Right lobe of liver (tissue), 6 donors: ENCODE measurements at regions not wholly inside any gene's neighbourhood (a gene's known extent, or its start where the extent isn't known, plus 50 kb on each side); places are given as distances from the start of the nearest gene placed in this dataset.
A peak's percentile ranks its signal among the peaks of the same experiment; 100 is the strongest.
"Not testable (repeated sequence)": the region's sequence is repeated elsewhere in the genome, so short reads cannot be mapped to it uniquely, and the experiment has no call there.

ENCODE experiments used
- ATAC-seq, 4 donors: fragments of 200-7000 bp; cut with Tn5 transposase; one replicate each; pipeline ENCODE4 v1.9.1; 2020; ENCODE audit warnings: mild to moderate bottlenecking in 4 of 4, moderate library complexity in 4 of 4
- DNase-seq, 3 donors: peaks; one replicate each; pipeline ENCODE4 v3.0.0-alpha.2; 2020
- H3K27ac ChIP-seq, 3 donors: fragments of 200-600 bp; one replicate each; pipeline ENCODE4 v1.8.0; 2022
- H3K27me3 ChIP-seq, 2 donors: fragments of 200-600 bp; one replicate each; pipeline ENCODE4 v1.8.0; 2022
- H3K36me3 ChIP-seq, 4 donors: fragments of 200-600 bp; sonication (generic) in 1 of 4; one replicate each; pipeline versions ENCODE4 v1.5.1 to v1.8.0; 2017 to 2022; ENCODE audit warnings: control low read depth in 1 of 4
- H3K4me1 ChIP-seq, 4 donors: fragments of 200-600 bp; sonication (generic) in 1 of 4; one replicate each; pipeline versions ENCODE4 v1.5.1 to v1.8.0; 2017 to 2022; ENCODE audit warnings: control low read depth in 1 of 4
- H3K4me3 ChIP-seq, 3 donors: fragments of 200-600 bp; one replicate each; pipeline ENCODE4 v1.8.0; 2022
- H3K9me3 ChIP-seq, 4 donors: fragments of 200-600 bp; sonication (generic) in 1 of 4; one replicate each; pipeline versions ENCODE4 v1.5.1 to v1.8.0; 2017 to 2022; ENCODE audit warnings: control low read depth in 1 of 4
- POLR2A ChIP-seq: fragments of 450-650 bp; IDR thresholded peaks from one replicate; pipeline ENCODE4 v1.6.1; 2017; ENCODE audit warnings: antibody characterized with exemption, mild to moderate bottlenecking
- WGBS: methylation state at CpG from one replicate; pipeline ENCODE4 v1.1.6; 2018; ENCODE audit warnings: low coverage, low lambda C conversion rate; ENCODE audit not compliant: insufficient coverage; ENCODE audit errors: missing lambda C conversion rate; 5-methylcytosine and 5-hydroxymethylcytosine counted together
- intact Hi-C, 2 donors: fragments of 100-400 bp; cut with DNase I; formaldehyde crosslinking; loops; one replicate each; pipeline versions ENCODE4 v1.11.2 to v1.14.1; 2022
- TF ChIP-seq, protein P1 (sequence below), 4 donors: fragments of 200-600 bp in 3 of 4; fragments of 450-650 bp in 1 of 4; IDR thresholded peaks; one replicate each; pipeline versions ENCODE4 v1.5.1 to v1.8.0; 2016 to 2022; ENCODE audit warnings: antibody characterized with exemption in 4 of 4, mild to moderate bottlenecking in 2 of 4
- donor health status: DM: no; HTN: yes; CAD: no.
- donor health status: DM: no; HTN: no; CAD: no.
- donor health status: DM: no; HTN: no; CAD: no.
- donor health status: DM: no; HTN: yes; CAD: no.
- donor health status: DM: no; HTN: yes; CAD: no.

DNA sequence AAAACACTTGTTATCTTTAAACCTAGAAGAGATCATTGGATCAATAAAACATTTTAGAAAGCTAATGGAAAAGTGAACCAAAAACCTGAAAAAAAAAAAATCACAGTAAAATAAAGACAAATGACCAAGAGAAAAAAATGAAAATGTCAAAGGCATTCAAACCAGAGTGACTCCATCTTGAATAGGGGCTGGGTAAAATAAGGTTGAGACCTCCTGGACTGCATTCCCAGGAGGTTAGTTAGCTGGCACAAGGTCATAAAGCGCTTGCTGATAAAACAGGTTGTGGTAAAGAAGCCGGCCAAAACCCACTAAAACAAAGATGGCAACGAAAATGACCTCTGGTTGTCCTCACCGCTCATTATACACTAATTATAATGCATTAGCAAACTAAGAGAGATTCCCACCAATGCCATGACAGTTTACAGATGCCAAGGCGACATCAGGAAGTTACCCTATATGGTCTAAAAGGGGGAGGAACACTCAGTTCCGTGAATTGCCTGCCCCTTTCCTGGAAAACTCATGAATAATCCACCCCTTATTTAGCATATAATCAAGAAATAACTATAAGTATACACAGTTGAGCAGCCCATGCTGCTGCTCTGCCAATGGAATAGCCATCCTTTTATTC, 116.7 kb upstream of the NEK6 start:
- Histone ChIP-seq H3K27ac (no peak overlapping the region), H3K4me3 (no peak overlapping the region), H3K4me1 (no peaks in the 10 kb centered on the region), H3K9me3 (no peaks in the 10 kb centered on the region), H3K36me3 (no peaks in the 10 kb centered on the region), H3K27me3 (no peaks in the 10 kb centered on the region)
- ATAC-seq (no peak), DNase-seq (no peak)
- WGBS: 76% methylated on average over 6 of the region's 6 CpGs
- no peak for TF ChIP-seq POLR2A
- TF ChIP-seq, protein P1, sequence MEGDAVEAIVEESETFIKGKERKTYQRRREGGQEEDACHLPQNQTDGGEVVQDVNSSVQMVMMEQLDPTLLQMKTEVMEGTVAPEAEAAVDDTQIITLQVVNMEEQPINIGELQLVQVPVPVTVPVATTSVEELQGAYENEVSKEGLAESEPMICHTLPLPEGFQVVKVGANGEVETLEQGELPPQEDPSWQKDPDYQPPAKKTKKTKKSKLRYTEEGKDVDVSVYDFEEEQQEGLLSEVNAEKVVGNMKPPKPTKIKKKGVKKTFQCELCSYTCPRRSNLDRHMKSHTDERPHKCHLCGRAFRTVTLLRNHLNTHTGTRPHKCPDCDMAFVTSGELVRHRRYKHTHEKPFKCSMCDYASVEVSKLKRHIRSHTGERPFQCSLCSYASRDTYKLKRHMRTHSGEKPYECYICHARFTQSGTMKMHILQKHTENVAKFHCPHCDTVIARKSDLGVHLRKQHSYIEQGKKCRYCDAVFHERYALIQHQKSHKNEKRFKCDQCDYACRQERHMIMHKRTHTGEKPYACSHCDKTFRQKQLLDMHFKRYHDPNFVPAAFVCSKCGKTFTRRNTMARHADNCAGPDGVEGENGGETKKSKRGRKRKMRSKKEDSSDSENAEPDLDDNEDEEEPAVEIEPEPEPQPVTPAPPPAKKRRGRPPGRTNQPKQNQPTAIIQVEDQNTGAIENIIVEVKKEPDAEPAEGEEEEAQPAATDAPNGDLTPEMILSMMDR (IDR thresholded peaks at IDR 0.05): no peak
- intact Hi-C loops: no loop called here

DNA sequence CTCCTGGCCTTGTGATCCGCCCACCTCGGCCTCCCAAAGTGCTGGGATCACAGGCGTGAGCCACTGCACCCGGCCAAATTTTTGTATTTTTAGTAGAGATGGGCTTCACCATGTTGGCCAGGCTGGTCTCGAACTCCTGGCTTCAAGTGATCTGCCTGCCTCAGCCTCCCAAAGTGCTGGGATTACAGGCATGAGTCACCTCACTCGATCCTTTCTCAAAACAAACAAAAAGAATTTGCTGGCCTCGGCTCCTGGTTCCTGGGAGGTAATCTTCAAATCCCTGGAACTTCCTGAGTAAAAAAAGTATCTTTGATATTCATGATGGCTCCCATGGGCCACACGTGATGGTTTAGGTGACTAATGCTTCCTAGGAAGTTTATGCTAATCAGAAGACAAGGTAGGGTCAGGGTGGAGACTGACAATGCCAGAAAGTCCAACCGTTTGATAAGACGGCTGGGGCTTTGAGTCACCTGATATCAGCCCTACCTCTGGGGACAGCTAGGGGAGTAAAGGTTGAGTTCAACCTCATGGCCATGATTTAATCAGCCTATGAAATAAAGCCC, 113.1 kb upstream of the NEK6 start:
- WGBS: 47% methylated on average over 5 of the region's 10 CpGs

DNA sequence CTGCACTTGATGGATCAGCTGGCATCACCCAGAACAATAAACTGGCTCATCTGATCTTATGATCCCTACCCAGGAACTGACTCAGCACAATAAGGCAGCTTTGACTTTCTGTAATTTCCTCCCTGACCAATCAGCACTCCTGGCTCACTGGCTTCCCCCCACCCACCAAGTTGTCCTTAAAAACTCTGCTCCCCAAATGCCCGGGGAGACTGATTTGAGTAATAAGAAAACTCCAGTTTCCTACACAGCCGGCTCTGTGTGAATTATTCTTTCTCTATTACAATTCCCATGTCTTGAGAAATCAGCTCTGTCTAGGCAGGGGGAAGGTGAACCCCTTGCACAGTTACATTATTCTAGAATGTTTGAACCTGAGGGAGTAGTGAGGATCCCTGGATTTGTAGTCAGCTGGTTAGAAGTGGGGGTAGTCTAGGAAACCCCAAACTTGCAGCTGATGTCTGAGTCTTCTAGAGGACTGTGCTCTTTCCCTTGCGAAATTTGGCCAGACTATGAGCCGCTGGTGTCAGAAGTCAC, 111.7 kb upstream of the NEK6 start:
- ATAC-seq (no peak), DNase-seq (no peak)
- intact Hi-C loops: no loop called here

More for the DNA sequence above, 113.1 kb upstream of the NEK6 start:
- H3K4me3 ChIP-seq, H3K9me3 ChIP-seq, H3K36me3 ChIP-seq, H3K4me1 ChIP-seq, H3K27ac ChIP-seq, intact Hi-C loops, H3K27me3 ChIP-seq, DNase-seq: not testable (repeated sequence)
- peak in 1 of 4 donors; percentile 72 for ATAC-seq

DNA sequence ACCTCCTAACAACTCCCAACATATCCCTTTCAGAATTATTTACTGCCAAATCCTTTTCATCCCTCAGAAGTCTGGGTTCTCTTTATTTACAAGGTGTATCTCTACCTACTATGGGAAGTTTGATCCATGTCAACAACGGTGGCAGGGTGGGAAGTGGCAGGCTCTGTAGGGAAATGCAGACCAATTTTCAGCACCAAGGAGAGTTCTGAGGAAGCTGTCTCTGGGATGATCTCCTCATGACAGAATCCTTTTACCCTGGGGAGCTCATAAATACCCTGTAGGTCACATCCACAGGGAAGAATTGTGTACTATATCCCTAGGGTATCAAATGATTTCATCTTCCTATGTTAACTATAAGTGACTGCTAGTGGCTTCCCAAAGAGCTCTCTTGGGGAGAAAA, 107.8 kb upstream of the NEK6 start:
- Histone ChIP-seq H3K9me3 (no peaks in the 10 kb centered on the region), H3K4me3 (no peak overlapping the region), H3K4me1 (no peaks in the 10 kb centered on the region), H3K27ac (no peak overlapping the region), H3K36me3 (no peaks in the 10 kb centered on the region), H3K27me3 (no peaks in the 10 kb centered on the region)
- ATAC-seq: no peak
- 19% methylated on average over 1 of the region's 1 CpG for WGBS
- DNase-seq: no peak
- TF ChIP-seq POLR2A: no peak
- TF ChIP-seq, protein P1 (IDR thresholded peaks at IDR 0.05): no peak
- intact Hi-C loops: no loop called here

More for the DNA sequence above, 111.7 kb upstream of the NEK6 start:
- Histone ChIP-seq H3K36me3 (no peaks in the 10 kb centered on the region), H3K27ac (no peak overlapping the region), H3K27me3 (no peaks in the 10 kb centered on the region), H3K4me3 (no peak overlapping the region), H3K4me1 (no peaks in the 10 kb centered on the region), H3K9me3 (no peaks in the 10 kb centered on the region)
- WGBS: 58% methylated on average over 4 of the region's 4 CpGs
- TF ChIP-seq, protein P1 (IDR thresholded peaks at IDR 0.05): no peak
- no peak for TF ChIP-seq POLR2A

DNA sequence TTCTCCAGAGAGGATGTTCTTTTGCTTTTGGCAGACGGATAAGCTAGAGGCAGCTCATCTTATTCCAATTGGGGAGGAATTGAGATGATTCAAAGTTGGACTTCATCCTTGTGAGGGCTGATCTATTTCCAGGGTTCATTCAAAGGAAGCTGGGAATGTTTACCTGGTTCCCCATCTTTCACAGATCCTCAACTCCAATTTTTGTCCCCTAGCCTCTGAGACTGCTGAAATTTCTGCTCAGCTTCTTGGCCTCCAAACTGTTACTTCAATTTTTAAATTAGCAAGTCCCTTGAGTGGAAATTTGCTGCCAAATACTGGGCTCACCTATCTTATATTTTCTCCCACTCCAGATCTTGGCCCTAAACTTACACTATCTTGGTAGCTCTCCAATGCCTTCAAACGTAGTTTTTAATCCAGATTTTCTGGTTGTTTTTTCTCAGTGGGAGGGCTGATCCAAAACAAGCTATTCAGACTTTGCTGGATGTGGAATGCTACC, 93.9 kb upstream of the NEK6 start:
- no peaks in the 10 kb centered on the region for H3K36me3 ChIP-seq
- no peak overlapping the region for H3K27ac ChIP-seq
- intact Hi-C loops: no loop called here
- no peaks in the 10 kb centered on the region for H3K27me3 ChIP-seq
- 66% methylated on average over 2 of the region's 2 CpGs for WGBS
- no peak overlapping the region for H3K4me3 ChIP-seq
- H3K4me1 ChIP-seq: no peaks in the 10 kb centered on the region
- ATAC-seq (no peak), DNase-seq (no peak)
- H3K9me3 ChIP-seq: no peaks in the 10 kb centered on the region
- TF ChIP-seq, protein P1 (IDR thresholded peaks at IDR 0.05): no peak
- no peak for TF ChIP-seq POLR2A
